Mesenchymal stem cell (in vitro differentiated cells and primary cell): ENCODE measurements at regions not wholly inside any gene's neighbourhood (a gene's known extent, or its start where the extent isn't known, plus 50 kb on each side); places are given as distances from the start of the nearest gene placed in this dataset.
"Not testable (repeated sequence)": the region's sequence is repeated elsewhere in the genome, so short reads cannot be mapped to it uniquely, and the experiment has no call there.

Experiments
- DNase-seq: peaks from one replicate; pipeline ENCODE4 v3.0.0-alpha.2; 2013
- H2AFZ ChIP-seq: one replicate; pipeline ENCODE4 v1.6.1; 2013; ENCODE audit warnings: low read depth, mild to moderate bottlenecking, control low read depth, inconsistent platforms, low read length, moderate library complexity
- H2AK5ac ChIP-seq: 2 replicates; pipeline ENCODE4 v1.6.1; 2013; ENCODE audit warnings: low read length, moderate library complexity, mild to moderate bottlenecking, inconsistent platforms; ENCODE audit not compliant: severe bottlenecking
- H2BK120ac ChIP-seq: one replicate; pipeline ENCODE4 v1.6.1; 2013; ENCODE audit warnings: low read depth, mild to moderate bottlenecking, inconsistent platforms, low read length, moderate library complexity
- H2BK12ac ChIP-seq, 2 experiments: one replicate each; pipeline ENCODE4 v1.6.1; 2013; ENCODE audit warnings: inconsistent platforms in 2 of 2, low read length in 2 of 2, mild to moderate bottlenecking in 2 of 2, moderate library complexity in 2 of 2, control low read depth in 1 of 2
- H2BK15ac ChIP-seq: one replicate; pipeline ENCODE4 v1.6.1; 2013; ENCODE audit warnings: mild to moderate bottlenecking, low read depth, inconsistent platforms; ENCODE audit not compliant: poor library complexity, severe bottlenecking
- H2BK5ac ChIP-seq: 2 replicates; pipeline ENCODE4 v1.6.1; 2013; ENCODE audit warnings: low read depth, mild to moderate bottlenecking, low read length, control low read depth, inconsistent platforms; ENCODE audit not compliant: poor library complexity, severe bottlenecking
- H3K14ac ChIP-seq, 2 experiments: one replicate each; pipeline ENCODE4 v1.6.1; 2013; ENCODE audit warnings: inconsistent platforms in 2 of 2, low read length in 2 of 2, control low read depth in 1 of 2, mild to moderate bottlenecking in 1 of 2, moderate library complexity in 1 of 2
- H3K18ac ChIP-seq, 2 experiments: one replicate each; pipeline ENCODE4 v1.6.1; 2013; ENCODE audit warnings: inconsistent platforms in 2 of 2, low read length in 2 of 2, control low read depth in 1 of 2, low read depth in 1 of 2, mild to moderate bottlenecking in 1 of 2
- H3K23ac ChIP-seq, 2 experiments: one replicate each; pipeline ENCODE4 v1.6.1; 2013; ENCODE audit warnings: inconsistent platforms in 2 of 2, low read length in 2 of 2, mild to moderate bottlenecking in 2 of 2, moderate library complexity in 2 of 2, control low read depth in 1 of 2
- H3K27ac ChIP-seq: 2 replicates; pipeline ENCODE4 v1.5.1; 2013; ENCODE audit warnings: mild to moderate bottlenecking, moderate library complexity, low read length, control low read depth, inconsistent platforms; ENCODE audit not compliant: poor library complexity, severe bottlenecking
- H3K27me3 ChIP-seq, 2 experiments: 2 replicates each; pipeline versions ENCODE4 v1.6.1 to v1.7.0; 2013; ENCODE audit warnings: low read length in 2 of 2, mild to moderate bottlenecking in 2 of 2, moderate library complexity in 2 of 2, control low read depth in 1 of 2, inconsistent platforms in 1 of 2; ENCODE audit not compliant: control insufficient read depth in 1 of 2, insufficient read depth in 1 of 2
- H3K36me3 ChIP-seq, 2 experiments: 2 replicates each; pipeline versions ENCODE4 v1.6.1 to v1.7.0; 2013; ENCODE audit warnings: low read length in 2 of 2, control low read depth in 1 of 2, inconsistent platforms in 1 of 2, low read depth in 1 of 2, mild to moderate bottlenecking in 1 of 2; ENCODE audit not compliant: insufficient read depth in 2 of 2, control insufficient read depth in 1 of 2
- H3K4ac ChIP-seq, 2 experiments: one replicate each; pipeline ENCODE4 v1.6.1; 2013; ENCODE audit warnings: inconsistent platforms in 2 of 2, low read length in 2 of 2, mild to moderate bottlenecking in 2 of 2, moderate library complexity in 2 of 2, control low read depth in 1 of 2, low read depth in 1 of 2
- H3K4me1 ChIP-seq: 2 replicates; pipeline ENCODE4 v1.6.1; 2013; ENCODE audit warnings: low read depth, low read length, control low read depth; ENCODE audit not compliant: control insufficient read depth, insufficient read depth
- H3K4me2 ChIP-seq: 2 replicates; pipeline ENCODE4 v1.6.1; 2013; ENCODE audit warnings: low read length, mild to moderate bottlenecking, inconsistent platforms; ENCODE audit not compliant: poor library complexity, severe bottlenecking
- H3K4me3 ChIP-seq, 2 experiments: 2 replicates each; pipeline versions ENCODE4 v1.5.1 to v1.7.0; 2013; ENCODE audit warnings: low read length in 2 of 2, mild to moderate bottlenecking in 2 of 2, control low read depth in 1 of 2, low read depth in 1 of 2; ENCODE audit not compliant: insufficient read depth in 1 of 2
- H3K79me1 ChIP-seq: replicated peaks from 2 replicates; pipeline ENCODE4 v1.6.1; 2013; ENCODE audit warnings: mild to moderate bottlenecking, control low read depth, low read length, inconsistent platforms; ENCODE audit not compliant: poor library complexity, severe bottlenecking
- H3K9ac ChIP-seq: 2 replicates; pipeline ENCODE4 v1.7.0; 2013; ENCODE audit warnings: mild to moderate bottlenecking, low read length, moderate library complexity
- H3K9me3 ChIP-seq: 2 replicates; pipeline ENCODE4 v1.7.0; 2013; ENCODE audit warnings: mild to moderate bottlenecking, low read length; ENCODE audit not compliant: control insufficient read depth
- H4K8ac ChIP-seq: one replicate; pipeline ENCODE4 v1.6.1; 2013; ENCODE audit warnings: inconsistent platforms, mild to moderate bottlenecking, low read length, moderate library complexity
- H4K91ac ChIP-seq: one replicate; pipeline ENCODE4 v1.6.1; 2013; ENCODE audit warnings: mild to moderate bottlenecking, low read length, inconsistent platforms
- WGBS: methylation state at CpG from one replicate; pipeline ENCODE4 v1.1.7; 2013; ENCODE audit warnings: mixed read lengths; 5-methylcytosine and 5-hydroxymethylcytosine counted together

DNA sequence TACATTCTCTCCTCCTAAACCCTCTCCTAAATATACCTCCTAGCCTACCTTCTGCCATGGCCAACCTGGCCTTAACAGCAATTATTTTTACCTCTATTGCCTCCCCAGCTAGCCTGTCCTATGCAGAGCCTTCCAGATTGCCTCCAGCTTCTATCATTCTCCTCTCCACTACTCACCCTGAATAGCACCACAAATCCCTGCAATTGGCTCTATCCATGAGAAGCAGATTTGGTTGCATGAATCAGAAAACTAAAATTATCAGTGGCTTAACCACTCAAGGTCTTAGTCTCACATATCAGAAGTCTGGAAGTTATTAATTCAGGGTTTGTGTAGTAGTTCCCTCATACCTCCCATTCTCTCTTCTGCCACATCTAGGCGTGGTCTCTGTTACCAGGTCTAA lies 120.3 kb upstream of the CACUL1 start:
- Histone ChIP-seq H3K23ac (no peak overlapping the region), H3K36me3 (no peaks in the 10 kb centered on the region), H3K27ac (no peak overlapping the region), H3K4me3 (no peak overlapping the region), H3K4me2 (no peak overlapping the region), H3K4me1 (peaks cover 3% of the 10 kb centered on the region), H4K91ac (no peak overlapping the region), H3K27me3 (no peaks in the 10 kb centered on the region), H3K4ac (no peak overlapping the region), H2AFZ (no peak overlapping the region), H3K18ac (no peak overlapping the region), H2BK15ac (no peak overlapping the region), H4K8ac (no peak overlapping the region), H3K14ac (no peak overlapping the region), H3K9me3 (no peaks in the 10 kb centered on the region), H3K9ac (no peak overlapping the region), H2BK120ac (no peak overlapping the region), H2BK12ac (no peak overlapping the region), H3K79me1 (no peaks in the 10 kb centered on the region), H2BK5ac (no peak overlapping the region), H2AK5ac (no peak overlapping the region)
- no peak for DNase-seq
- 83% methylated on average over 1 of the region's 1 CpG for WGBS

DNA sequence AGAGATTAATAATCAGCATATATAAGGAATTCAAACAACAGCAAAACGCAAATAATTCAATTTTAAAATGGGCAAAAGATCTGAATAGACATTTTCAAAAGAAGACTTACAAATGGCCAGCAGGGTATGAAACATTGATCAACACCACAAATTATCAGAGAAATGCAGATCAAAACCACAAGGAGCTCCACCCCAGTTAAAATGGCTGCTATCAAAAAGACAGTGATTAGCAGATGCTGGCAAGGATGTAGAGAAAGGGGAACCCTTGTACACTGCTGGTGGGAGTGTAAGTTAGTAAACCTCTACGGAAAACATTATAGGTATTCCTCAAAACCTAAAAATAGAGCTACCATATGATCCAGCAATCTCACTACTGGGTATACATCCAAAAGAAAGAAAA lies 128.0 kb upstream of the CACUL1 start:
- H2BK5ac ChIP-seq = no peak overlapping the region

DNA sequence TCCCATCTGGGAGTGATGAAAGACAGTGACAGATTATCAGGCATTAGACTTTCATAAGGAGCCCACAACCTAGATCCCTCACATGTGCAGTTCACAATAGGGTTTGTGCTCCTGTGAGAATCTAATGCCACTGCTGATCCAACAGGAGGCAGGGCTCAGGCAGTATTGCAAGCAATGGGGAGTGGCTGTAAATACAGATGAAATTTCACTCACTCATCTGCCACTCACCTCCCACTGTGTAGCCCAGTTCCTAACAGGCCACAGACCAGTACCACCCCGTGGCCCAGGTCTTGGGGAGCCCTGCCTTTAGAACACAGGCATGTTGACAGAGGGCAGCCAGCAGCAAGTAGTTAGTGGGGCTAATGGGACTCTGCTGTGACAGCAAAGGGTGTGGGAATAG lies 137.3 kb upstream of the NANOS1 start:
- Histone ChIP-seq H3K9me3 (peaks cover 15% of the 10 kb centered on the region), H3K18ac (no peak overlapping the region), H2AFZ (no peak overlapping the region), H4K91ac (no peak overlapping the region), H3K4ac (no peak overlapping the region), H2BK120ac (no peak overlapping the region), H3K4me2 (no peak overlapping the region), H2AK5ac (no peak overlapping the region), H4K8ac (no peak overlapping the region), H3K9ac (no peak overlapping the region), H2BK5ac (no peak overlapping the region), H3K23ac (no peak overlapping the region), H3K4me3 (no peak overlapping the region), H2BK12ac (no peak overlapping the region), H3K27me3 (peaks cover 0 to 35% of the 10 kb centered on the region in 2 experiments), H3K27ac (no peak overlapping the region), H3K79me1 (no peaks in the 10 kb centered on the region), H3K36me3 (no peaks in the 10 kb centered on the region), H3K14ac (no peak overlapping the region), H2BK15ac (no peak overlapping the region), H3K4me1 (no peaks in the 10 kb centered on the region)
- DNase-seq = no peak
- 25% methylated on average over 1 of the region's 1 CpG for WGBS

More for the DNA sequence above, 128.0 kb upstream of the CACUL1 start:
- H3K4me1 ChIP-seq = no peaks in the 10 kb centered on the region
- H3K14ac ChIP-seq = no peak overlapping the region
- no peak overlapping the region for H2BK120ac ChIP-seq
- no peak overlapping the region for H3K4me2 ChIP-seq
- H2AK5ac ChIP-seq = no peak overlapping the region
- no peaks in the 10 kb centered on the region for H3K36me3 ChIP-seq
- no peak overlapping the region for H2AFZ ChIP-seq
- H3K27me3 ChIP-seq = peaks cover 0 to 14% of the 10 kb centered on the region in 2 experiments
- no peaks in the 10 kb centered on the region for H3K79me1 ChIP-seq
- no peak overlapping the region for H2BK15ac ChIP-seq
- no peak overlapping the region for H3K27ac ChIP-seq
- no peak overlapping the region for H3K23ac ChIP-seq
- peaks cover 8% of the 10 kb centered on the region for H3K9me3 ChIP-seq
- H3K9ac ChIP-seq = no peak overlapping the region
- H3K4ac ChIP-seq = no peak overlapping the region
- no peak overlapping the region for H2BK12ac ChIP-seq
- H4K8ac ChIP-seq = no peak overlapping the region
- DNase-seq = no peak
- no peak overlapping the region for H4K91ac ChIP-seq
- no peak overlapping the region for H3K4me3 ChIP-seq
- H3K18ac ChIP-seq = no peak overlapping the region
- 100% methylated on average over 1 of the region's 2 CpGs for WGBS

DNA sequence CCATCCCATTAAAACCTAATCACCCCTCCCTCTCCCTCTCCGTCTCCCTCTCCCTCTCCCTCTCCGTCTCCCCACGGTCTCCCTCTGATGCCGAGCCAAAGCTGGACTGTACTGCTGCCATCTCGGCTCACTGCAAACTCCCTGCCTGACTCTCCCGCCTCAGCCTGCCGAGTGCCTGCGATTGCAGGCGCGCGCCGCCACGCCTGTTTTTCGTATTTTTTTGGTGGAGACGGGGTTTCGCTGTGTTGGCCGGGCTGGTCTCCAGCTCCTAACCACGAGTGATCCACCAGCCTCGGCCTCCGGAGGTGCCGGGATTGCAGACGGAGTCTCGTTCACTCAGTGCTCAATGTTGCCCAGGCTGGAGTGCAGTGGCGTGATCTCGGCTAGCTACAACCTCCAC lies 134.6 kb upstream of the NANOS1 start:
- H4K8ac ChIP-seq, H3K9me3 ChIP-seq, H3K36me3 ChIP-seq, H3K4me2 ChIP-seq, H2BK120ac ChIP-seq, H4K91ac ChIP-seq, H2BK5ac ChIP-seq, H2AK5ac ChIP-seq, H3K4me3 ChIP-seq, H3K4ac ChIP-seq, H2AFZ ChIP-seq, H3K27ac ChIP-seq, H2BK15ac ChIP-seq, H3K9ac ChIP-seq, H3K23ac ChIP-seq, H2BK12ac ChIP-seq, DNase-seq, H3K79me1 ChIP-seq, H3K14ac ChIP-seq, H3K4me1 ChIP-seq, H3K18ac ChIP-seq: not testable (repeated sequence)
- 94% methylated on average over 16 of the region's 25 CpGs for WGBS
- H3K27me3 ChIP-seq = peaks cover 0 to 12% of the 10 kb centered on the region in 2 experiments
